GM12872 (cell line): ENCODE measurements at regions not wholly inside any gene's neighbourhood (a gene's known extent, or its start where the extent isn't known, plus 50 kb on each side); places are given as distances from the start of the nearest gene placed in this dataset.

Experiments
- TF ChIP-seq, protein P1 (sequence below): IDR thresholded peaks from 3 replicates; pipeline ENCODE4 v1.5.1; 2011; ENCODE audit warnings: low read depth, mild to moderate bottlenecking, low read length, moderate library complexity; ENCODE audit not compliant: insufficient read depth

- TF ChIP-seq, protein P1, sequence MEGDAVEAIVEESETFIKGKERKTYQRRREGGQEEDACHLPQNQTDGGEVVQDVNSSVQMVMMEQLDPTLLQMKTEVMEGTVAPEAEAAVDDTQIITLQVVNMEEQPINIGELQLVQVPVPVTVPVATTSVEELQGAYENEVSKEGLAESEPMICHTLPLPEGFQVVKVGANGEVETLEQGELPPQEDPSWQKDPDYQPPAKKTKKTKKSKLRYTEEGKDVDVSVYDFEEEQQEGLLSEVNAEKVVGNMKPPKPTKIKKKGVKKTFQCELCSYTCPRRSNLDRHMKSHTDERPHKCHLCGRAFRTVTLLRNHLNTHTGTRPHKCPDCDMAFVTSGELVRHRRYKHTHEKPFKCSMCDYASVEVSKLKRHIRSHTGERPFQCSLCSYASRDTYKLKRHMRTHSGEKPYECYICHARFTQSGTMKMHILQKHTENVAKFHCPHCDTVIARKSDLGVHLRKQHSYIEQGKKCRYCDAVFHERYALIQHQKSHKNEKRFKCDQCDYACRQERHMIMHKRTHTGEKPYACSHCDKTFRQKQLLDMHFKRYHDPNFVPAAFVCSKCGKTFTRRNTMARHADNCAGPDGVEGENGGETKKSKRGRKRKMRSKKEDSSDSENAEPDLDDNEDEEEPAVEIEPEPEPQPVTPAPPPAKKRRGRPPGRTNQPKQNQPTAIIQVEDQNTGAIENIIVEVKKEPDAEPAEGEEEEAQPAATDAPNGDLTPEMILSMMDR: no peak
Measured at GRCh38 chr1:221911714-221912113, 169.8 kb upstream of the DUSP10 start.

DNA sequence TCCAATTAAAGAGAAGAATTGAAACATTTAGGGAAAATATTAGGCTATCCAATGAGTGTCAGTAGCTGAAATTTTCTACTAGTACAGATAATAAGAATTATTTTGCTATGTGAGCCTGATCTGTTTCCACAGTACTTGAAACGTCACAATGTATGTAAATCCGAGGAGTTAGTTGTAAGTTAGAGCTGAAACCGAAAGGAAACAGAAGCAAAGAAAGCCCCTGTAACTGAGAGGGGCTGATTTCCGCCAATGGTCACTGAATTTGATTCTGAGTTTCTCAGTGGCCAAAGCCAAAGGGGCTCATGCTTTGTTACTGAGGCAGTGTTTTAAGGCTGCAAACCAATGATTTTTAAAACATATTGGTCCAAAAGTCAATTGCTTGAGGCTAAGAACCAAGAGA, 168.3 kb upstream of the DUSP10 start:
- TF ChIP-seq, protein P1: no peak

DNA sequence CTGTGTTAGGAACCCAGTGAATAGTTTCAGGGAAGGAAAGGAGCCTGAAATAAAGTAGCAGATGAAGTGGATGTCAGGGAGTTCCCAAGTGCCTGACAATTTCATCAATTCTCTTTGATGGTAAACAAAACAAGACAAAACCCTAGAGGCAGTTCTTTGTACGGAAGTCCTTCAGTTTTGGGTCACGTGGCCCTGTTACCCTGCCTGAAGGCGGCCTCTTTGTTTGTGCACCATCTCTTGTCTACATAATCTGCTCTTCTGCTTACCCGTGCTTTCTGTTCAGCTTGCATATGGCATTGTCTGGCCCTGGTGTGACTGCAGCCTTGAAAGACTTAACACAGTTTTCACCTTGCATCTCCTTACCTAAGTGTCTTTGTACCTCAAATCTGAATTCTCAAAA, 166.7 kb upstream of the DUSP10 start:
- TF ChIP-seq, protein P1: no peak

GRCh38 chr1:221907166-221907932, 165.5 kb upstream of the DUSP10 start:
- TF ChIP-seq, protein P1: no peak

GRCh38 chr1:221905802-221906201, 163.9 kb upstream of the DUSP10 start:
- TF ChIP-seq, protein P1: no peak

- TF ChIP-seq, protein P1: no peak
Measured at GRCh38 chr1:221904319-221904718, 162.4 kb upstream of the DUSP10 start.

GRCh38 chr1:221903594-221903993, 161.7 kb upstream of the DUSP10 start:
- TF ChIP-seq, protein P1: no peak
